GM18517 (cell line): ENCODE measurements at regions not wholly inside any gene's neighbourhood (a gene's known extent, or its start where the extent isn't known, plus 50 kb on each side); places are given as distances from the start of the nearest gene placed in this dataset.

Experiments used
- ATAC-seq: cut with Tn5 transposase; IDR thresholded peaks from one replicate; pipeline ENCODE4 v1.9.1; 2021; ENCODE audit warnings: mild to moderate bottlenecking, moderate library complexity; ENCODE audit not compliant: unreplicated experiment

DNA sequence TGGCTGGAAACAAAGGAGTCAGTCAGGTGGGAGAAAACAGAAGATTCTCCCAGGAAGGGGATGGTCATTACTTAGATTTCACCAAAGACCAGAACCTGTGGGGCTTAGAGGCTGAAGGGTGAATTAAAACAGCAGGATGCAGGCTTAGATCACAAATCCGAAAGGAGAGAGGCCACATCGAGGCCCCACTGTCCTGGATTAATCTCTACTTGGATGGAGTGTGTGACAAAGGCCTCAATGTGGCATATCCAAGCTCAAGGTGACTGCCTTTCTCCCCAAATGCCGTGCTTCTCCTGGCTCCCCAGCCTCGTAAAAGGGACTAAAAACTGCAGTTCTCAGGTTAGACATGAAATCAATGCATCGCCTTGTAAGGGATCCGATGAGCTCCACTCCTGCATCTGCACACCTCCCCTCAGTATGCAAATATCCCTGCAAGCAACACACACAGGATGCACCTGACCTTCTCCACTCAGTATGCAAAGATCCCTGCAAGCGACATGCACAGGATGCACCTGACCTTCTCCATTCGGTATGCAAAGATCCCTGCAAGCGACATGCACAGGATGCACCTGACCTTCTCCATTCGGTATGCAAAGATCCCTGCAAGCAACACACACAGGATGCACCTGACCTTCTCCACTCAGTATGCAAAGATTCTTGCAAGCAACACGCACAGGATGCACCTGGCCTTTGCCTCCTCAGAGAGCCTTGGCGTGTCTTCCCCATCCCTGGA lies 447.4 kb downstream of the BRD1 start:
- ATAC-seq, result no peak

DNA sequence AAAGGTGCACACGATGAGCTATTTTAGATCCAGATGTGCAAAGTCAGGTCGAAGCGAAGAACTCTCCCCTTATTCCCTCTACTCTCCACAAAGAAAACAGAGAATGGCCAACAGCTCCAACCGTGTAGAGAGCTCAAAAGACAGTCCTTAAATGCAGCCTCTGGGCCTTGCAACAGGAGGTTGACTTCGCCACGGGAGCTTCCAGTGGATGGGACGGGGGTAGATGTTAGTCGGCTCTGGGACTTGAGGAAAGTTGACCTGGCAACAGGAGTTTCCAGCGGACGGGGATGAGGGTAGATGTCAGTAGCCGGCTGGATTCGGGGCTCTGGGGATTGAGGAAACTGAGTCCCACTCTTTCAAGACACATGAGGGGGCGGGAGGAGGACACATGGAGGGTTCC lies 450.4 kb downstream of the BRD1 start:
- no peak for ATAC-seq

DNA sequence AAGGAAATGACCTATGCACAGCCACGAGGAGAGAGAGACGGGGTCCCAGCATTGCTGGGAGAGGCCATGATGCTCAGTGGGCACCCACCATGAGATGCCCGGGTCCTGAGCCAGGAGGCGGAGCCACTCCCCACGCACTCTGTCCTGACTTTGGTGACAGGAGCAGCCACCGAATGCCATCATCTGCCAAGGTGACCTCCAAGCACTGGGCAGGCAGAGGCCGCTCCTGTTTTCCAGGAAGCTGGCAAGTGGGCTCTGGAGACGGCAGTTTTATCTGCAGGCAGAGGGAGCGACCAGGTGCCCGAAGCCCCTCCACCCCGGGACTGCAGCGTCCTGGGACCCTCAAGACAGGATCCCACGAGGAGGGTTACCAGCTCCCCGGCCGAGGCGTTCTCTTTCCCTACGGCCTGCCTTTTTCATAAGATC lies 453.9 kb downstream of the BRD1 start:
- no peak for ATAC-seq

DNA sequence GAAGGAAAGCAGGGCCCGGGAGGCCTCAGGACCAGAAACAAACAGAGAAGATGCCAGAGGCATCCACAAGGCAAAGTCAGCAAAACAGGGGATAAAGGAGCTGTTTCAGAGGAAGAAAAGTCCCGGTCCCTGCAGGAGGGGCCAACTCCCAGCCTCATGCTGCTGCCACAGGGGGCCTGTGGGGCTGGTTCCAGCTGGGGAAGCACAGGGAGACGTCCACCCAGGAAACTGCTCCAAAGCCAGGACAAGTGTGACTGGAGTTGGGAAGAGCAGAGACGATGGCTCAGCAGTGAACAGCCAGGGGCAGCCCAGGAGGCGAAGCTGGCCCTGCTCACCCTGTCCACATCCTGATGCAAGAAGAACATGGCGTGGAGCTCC lies 454.4 kb downstream of the BRD1 start:
- ATAC-seq, result no peak

DNA sequence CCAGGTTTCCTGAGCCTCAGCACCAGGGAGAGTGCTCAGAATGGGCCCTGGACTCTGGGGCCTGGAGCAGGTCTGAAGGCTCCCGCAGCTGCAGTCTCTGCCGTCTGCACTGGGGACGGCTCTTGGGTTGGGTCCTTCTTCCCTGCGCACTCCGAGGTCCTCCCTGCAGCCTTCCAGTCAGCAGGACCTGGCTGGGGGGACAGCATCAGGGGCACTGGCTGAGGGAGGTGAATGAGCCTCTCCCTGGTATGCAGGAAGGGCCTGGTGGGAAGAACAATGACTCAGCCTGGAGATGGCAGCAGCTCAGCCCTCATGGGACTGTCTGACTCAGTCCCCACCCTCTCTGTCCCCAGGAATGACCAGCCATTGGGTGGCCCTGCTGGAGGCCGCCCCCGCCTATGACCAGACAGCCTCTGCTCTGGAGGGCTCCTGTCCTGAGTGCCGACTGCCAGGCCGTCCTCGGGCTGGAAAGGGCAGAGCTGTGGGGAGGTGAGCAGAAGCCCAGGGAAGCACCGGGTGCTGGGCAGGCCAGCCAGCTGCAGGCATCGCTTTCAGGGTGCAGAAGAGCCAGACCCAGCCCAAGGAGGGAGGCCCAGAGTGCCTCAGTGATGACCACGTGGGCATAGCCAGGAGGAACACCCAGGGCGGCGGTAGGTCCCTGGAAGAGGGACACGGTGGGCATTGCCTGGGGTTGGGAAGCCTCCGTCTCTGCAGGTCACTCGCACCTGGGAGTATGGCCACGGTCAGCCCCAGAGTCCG lies 455.0 kb downstream of the BRD1 start:
- no peak for ATAC-seq

GRCh38 chr22:49372111-49372529 lies 455.6 kb downstream of the BRD1 start:
- ATAC-seq, result no peak

GRCh38 chr22:49371325-49372110 lies 456.2 kb downstream of the BRD1 start:
- ATAC-seq, result no peak

DNA sequence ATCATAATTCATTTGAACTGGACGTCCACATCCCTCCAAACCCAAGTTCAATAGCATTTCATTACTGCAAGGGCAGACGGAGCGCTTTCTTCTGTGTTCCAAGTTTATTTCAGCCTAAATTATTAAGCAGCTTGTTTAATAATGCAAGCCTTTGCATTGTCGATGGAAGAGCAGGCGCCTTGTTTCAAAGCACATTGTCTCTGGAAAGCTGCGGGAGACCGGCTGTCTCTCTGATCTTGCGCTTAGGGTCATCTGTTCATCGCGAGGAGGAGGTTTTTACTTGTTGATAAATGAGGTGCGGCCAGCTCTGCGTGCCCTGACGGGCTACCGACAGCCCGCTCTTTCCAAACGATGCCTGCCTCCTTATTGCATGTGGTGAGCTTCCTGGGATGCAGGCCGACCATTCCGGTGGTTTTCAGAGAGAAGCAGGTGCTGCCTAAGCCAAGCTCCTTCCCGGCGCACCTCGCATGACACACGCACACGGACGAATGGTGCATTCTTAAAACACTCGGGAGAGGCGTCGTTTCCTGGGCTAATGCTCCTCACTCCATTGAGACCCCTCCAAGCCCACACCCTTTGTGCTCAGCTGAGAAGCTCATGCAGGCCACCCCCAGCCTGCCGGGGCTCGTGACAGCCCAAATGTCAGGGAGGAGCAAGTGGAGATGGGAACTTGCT lies 456.9 kb downstream of the BRD1 start:
- no peak for ATAC-seq

GRCh38 chr22:49369726-49370626 lies 457.7 kb downstream of the BRD1 start:
- no peak for ATAC-seq

DNA sequence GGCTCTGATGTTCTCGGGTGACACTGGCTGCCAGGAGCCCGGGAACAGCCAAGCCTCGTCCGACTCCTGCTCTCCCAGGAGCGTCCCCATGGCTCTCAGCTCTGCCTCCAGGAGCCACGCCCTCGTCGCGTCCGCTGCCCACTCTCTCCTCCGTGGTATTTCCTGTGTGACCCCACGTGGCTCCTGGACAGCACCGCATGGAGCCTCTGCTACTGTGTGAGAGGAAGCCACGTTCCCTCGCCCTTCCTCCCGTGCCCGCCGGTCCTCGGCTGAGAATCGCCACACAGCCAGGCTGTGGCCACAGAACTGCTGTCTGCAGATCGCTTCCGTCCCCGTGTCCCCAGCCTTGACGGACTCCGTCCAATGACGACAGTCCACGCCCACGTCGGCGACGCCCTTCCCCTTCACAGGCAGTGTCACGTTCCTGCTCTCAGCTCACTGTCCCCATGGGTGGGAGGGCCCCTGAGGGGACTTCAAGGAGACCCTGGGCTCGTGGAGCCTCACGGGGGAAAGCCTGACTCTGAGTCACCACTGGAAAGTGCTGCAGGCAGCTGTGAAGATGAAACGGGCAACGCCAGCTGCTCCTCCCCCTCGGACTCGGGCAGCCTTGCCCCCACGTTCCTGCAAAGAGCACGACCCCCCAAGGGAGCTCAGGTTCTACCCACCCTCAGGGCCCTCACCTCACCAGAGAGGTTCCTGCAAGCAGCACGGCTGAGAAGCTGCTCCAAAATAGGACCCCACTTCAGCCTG lies 458.5 kb downstream of the BRD1 start:
- no peak for ATAC-seq

GRCh38 chr22:49368221-49368975 lies 459.3 kb downstream of the BRD1 start:
- no peak for ATAC-seq

GRCh38 chr22:49367041-49367697 lies 460.5 kb downstream of the BRD1 start:
- ATAC-seq, result no peak

- no peak for ATAC-seq
Observed at GRCh38 chr22:49366437-49366836, 461.2 kb downstream of the BRD1 start.

- no peak for ATAC-seq
Observed at GRCh38 chr22:49365910-49366309, 461.8 kb downstream of the BRD1 start.

DNA sequence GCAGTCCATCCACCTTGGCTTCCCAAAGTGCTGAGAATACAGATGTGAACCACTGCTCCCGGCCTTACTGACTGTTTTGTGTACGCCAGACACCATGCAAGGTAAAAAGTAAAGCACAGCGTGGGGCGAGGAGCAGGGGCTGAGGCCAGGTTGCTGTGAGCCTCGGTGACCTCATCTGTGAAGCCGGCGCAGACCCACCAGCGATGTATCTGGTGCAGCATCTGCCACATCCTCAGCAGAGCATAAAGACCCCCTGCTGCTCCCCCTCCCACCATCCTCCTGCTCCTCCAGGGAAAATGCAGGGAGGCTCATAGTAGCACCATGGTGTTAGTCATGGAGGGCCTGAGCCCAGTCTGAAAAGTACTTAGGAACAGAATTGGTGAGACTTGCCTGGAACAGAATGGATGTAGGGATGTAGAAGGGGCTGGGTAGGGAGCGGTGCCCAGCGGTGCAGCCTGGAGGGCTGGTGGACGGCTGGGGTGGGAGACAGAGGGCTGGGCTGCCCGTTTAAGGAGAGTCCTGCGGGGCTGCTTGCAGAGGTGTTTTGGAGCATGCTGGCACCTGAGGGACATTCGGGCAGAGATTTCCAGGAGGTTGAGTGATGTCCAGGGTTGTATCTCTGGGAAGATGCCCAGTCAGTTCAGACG lies 462.4 kb downstream of the BRD1 start:
- no peak for ATAC-seq

GRCh38 chr22:49364398-49364797 lies 463.3 kb downstream of the BRD1 start:
- ATAC-seq, result no peak

DNA sequence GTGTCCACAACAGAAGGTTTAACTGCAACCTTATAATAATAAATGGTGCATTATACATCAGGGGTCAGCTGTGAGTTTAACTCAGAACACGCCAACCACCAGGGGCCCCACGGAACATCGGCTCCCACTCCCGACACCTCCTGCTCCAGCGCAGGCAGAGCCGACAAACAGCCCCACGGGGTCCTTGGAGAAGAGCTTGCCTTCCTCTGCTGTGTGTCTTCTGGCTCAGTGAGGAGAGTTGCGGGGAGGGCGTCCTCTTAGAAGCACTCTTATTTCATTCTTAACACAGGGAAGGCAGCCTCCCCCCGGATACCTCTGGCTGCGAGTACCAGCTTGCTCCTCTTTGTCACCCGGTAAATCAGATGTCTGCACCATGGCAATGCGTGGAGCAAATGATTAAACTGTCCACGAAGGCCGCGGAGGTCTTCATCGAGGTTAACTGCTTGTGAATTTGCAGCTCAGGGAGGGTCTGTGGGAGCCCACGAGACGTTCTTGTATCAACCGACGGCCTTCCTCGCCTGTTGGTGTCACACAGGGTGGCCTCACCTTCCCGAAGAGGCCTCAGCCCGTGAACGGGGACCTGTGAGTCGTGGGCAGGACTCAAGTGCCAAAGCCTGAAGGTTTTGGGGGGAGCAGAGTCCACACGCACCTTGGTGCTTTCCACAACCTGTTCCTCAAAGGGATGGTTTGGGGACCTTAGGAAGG lies 464.0 kb downstream of the BRD1 start:
- ATAC-seq, result no peak
